HepG2 (cell line): ENCODE measurements at regions not wholly inside any gene's neighbourhood (a gene's known extent, or its start where the extent isn't known, plus 50 kb on each side); places are given as distances from the start of the nearest gene placed in this dataset.

Source experiments
- EP300 ChIP-seq, 3 experiments: sonication (generic) in 1 of 3; formaldehyde crosslinking in 1 of 3; IDR thresholded peaks; 2 replicates each; pipeline versions ENCODE4 v1.5.1 to v1.6.1; 2011 to 2020; ENCODE audit warnings: low read depth in 2 of 3, low read length in 2 of 3, borderline replicate concordance in 1 of 3, improper control_type of control experiment in 1 of 3, mild to moderate bottlenecking in 1 of 3, missing genetic modification reagents in 1 of 3, moderate library complexity in 1 of 3
- ETV6 ChIP-seq: sonication (generic); formaldehyde crosslinking; conservative IDR thresholded peaks from 2 replicates; pipeline ENCODE4 v1.4.0; 2020; ENCODE audit warnings: missing genetic modification reagents
- HNF4G ChIP-seq, 2 experiments: sonication (generic) in 1 of 2; formaldehyde crosslinking in 1 of 2; IDR thresholded peaks; 2 replicates each; pipeline versions ENCODE4 v1.4.0 to v1.6.1; 2011 to 2020; ENCODE audit warnings: borderline replicate concordance in 2 of 2, low read depth in 2 of 2, mild to moderate bottlenecking in 2 of 2, low read length in 1 of 2, missing genetic modification reagents in 1 of 2, moderate library complexity in 1 of 2
- PCBP2 ChIP-seq: fragments of 200-400 bp; formaldehyde crosslinking; optimal IDR thresholded peaks from 2 replicates; pipeline ENCODE3; 2018; ENCODE audit warnings: low read length, low read depth; ENCODE audit not compliant: poor library complexity, severe bottlenecking
- PHF20 ChIP-seq: sonication (generic); formaldehyde crosslinking; IDR thresholded peaks from 2 replicates; pipeline ENCODE4 v1.5.0; 2020; ENCODE audit warnings: mild to moderate bottlenecking, missing genetic modification reagents
- POLR2A ChIP-seq, 2 experiments: IDR thresholded peaks; 2 replicates each; pipeline ENCODE4 v1.6.1; 2011; ENCODE audit warnings: low read depth in 2 of 2, low read length in 2 of 2, mild to moderate bottlenecking in 1 of 2, moderate library complexity in 1 of 2; ENCODE audit not compliant: insufficient read depth in 1 of 2
- SIN3A ChIP-seq: IDR thresholded peaks from 2 replicates; pipeline ENCODE4 v1.6.1; 2011; ENCODE audit warnings: low read depth, mild to moderate bottlenecking, control low read depth, low read length, borderline replicate concordance
- SOX6 ChIP-seq, 2 experiments: fragments of 450-650 bp in 1 of 2; sonication (generic) in 1 of 2; formaldehyde crosslinking in 1 of 2; IDR thresholded peaks; 2 replicates each; pipeline versions ENCODE4 v1.4.0 to v1.6.1; 2017 to 2020; ENCODE audit warnings: antibody characterized with exemption in 1 of 2, mild to moderate bottlenecking in 1 of 2, missing genetic modification reagents in 1 of 2
- ZFP41 ChIP-seq: sonication (generic); formaldehyde crosslinking; IDR thresholded peaks from 2 replicates; pipeline ENCODE4 v1.4.0; 2020; ENCODE audit warnings: mild to moderate bottlenecking, missing genetic modification reagents, borderline replicate concordance
- ZNF589 ChIP-seq: sonication (generic); formaldehyde crosslinking; conservative IDR thresholded peaks from 2 replicates; pipeline ENCODE4 v1.8.0; 2022; ENCODE audit warnings: mild to moderate bottlenecking, moderate library complexity, missing genetic modification reagents
- TF ChIP-seq, protein P1 (sequence below): sonication (generic); formaldehyde crosslinking; IDR thresholded peaks from 2 replicates; pipeline ENCODE4 v1.5.0; 2020; ENCODE audit warnings: mild to moderate bottlenecking, missing genetic modification reagents, moderate library complexity
- TF ChIP-seq, protein P2 (sequence below), 2 experiments: IDR thresholded peaks; 2 replicates each; pipeline ENCODE4 v1.6.1; 2011 to 2012; ENCODE audit warnings: low read length in 2 of 2, borderline replicate concordance in 1 of 2, low read depth in 1 of 2, mild to moderate bottlenecking in 1 of 2, moderate library complexity in 1 of 2

DNA sequence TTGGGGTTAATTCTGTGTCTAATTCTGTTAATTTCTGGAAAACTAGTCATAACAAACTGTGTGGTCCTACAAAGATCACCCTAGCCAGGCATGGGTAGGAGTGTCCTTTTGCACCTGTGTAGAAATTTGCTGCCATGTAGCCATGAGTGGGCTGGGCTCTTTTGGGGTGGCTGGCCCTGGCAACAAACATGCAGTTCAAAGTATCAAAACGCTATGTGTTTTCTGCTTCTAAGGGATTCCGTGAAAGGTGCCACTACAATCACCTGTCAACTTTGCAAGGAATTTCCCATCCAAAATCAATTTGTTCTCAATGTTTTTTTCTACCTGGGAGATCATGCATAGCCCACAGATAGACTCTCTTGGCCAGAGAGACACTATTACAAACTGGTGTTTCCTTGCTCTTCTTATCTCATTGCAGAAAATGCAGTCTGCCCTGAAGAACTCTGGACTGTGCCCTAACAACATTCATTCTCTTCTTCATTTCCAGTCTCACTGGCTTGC is 537.7 kb upstream of the ID2 start:
- TF ChIP-seq ZFP41 (CRISPR knock-in tag) (no peak), EP300 (IDR thresholded peaks at IDR 0.05; ENCODE audit: low read depth in 2 of 2, low read length in 2 of 2) (no peak), EP300 (CRISPR knock-in tag; IDR thresholded peaks at IDR 0.05; ENCODE audit: borderline replicate concordance) (no peak), PHF20 (no peak), POLR2A (IDR thresholded peaks at IDR 0.05; ENCODE audit: insufficient read depth in 1 of 2, low read depth in 2 of 2, low read length in 2 of 2) (no peak), PCBP2 (no peak), SOX6 (IDR thresholded peaks at IDR 0.05) (no peak), SOX6 (CRISPR knock-in tag; IDR thresholded peaks at IDR 0.05) (no peak; the same call in 1 of the 2 replicates), ETV6 (no peak), HNF4G (IDR thresholded peaks at IDR 0.05; ENCODE audit: borderline replicate concordance, low read depth, low read length) (peak; percentile 56), HNF4G (CRISPR knock-in tag; IDR thresholded peaks at IDR 0.05; ENCODE audit: borderline replicate concordance, low read depth) (no peak), SIN3A (no peak), ZNF589 (CRISPR knock-in tag) (no peak)
- TF ChIP-seq, protein P1, sequence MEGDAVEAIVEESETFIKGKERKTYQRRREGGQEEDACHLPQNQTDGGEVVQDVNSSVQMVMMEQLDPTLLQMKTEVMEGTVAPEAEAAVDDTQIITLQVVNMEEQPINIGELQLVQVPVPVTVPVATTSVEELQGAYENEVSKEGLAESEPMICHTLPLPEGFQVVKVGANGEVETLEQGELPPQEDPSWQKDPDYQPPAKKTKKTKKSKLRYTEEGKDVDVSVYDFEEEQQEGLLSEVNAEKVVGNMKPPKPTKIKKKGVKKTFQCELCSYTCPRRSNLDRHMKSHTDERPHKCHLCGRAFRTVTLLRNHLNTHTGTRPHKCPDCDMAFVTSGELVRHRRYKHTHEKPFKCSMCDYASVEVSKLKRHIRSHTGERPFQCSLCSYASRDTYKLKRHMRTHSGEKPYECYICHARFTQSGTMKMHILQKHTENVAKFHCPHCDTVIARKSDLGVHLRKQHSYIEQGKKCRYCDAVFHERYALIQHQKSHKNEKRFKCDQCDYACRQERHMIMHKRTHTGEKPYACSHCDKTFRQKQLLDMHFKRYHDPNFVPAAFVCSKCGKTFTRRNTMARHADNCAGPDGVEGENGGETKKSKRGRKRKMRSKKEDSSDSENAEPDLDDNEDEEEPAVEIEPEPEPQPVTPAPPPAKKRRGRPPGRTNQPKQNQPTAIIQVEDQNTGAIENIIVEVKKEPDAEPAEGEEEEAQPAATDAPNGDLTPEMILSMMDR (CRISPR knock-in tag) = no peak
- TF ChIP-seq, protein P2, sequence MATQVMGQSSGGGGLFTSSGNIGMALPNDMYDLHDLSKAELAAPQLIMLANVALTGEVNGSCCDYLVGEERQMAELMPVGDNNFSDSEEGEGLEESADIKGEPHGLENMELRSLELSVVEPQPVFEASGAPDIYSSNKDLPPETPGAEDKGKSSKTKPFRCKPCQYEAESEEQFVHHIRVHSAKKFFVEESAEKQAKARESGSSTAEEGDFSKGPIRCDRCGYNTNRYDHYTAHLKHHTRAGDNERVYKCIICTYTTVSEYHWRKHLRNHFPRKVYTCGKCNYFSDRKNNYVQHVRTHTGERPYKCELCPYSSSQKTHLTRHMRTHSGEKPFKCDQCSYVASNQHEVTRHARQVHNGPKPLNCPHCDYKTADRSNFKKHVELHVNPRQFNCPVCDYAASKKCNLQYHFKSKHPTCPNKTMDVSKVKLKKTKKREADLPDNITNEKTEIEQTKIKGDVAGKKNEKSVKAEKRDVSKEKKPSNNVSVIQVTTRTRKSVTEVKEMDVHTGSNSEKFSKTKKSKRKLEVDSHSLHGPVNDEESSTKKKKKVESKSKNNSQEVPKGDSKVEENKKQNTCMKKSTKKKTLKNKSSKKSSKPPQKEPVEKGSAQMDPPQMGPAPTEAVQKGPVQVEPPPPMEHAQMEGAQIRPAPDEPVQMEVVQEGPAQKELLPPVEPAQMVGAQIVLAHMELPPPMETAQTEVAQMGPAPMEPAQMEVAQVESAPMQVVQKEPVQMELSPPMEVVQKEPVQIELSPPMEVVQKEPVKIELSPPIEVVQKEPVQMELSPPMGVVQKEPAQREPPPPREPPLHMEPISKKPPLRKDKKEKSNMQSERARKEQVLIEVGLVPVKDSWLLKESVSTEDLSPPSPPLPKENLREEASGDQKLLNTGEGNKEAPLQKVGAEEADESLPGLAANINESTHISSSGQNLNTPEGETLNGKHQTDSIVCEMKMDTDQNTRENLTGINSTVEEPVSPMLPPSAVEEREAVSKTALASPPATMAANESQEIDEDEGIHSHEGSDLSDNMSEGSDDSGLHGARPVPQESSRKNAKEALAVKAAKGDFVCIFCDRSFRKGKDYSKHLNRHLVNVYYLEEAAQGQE (IDR thresholded peaks at IDR 0.05; ENCODE audit: borderline replicate concordance in 1 of 2, low read depth in 1 of 2, low read length in 2 of 2) = no peak
